HepG2 (cell line): ENCODE measurements at regions not wholly inside any gene's neighbourhood (a gene's known extent, or its start where the extent isn't known, plus 50 kb on each side); places are given as distances from the start of the nearest gene placed in this dataset.

Source experiments
- BATF2 ChIP-seq: sonication (generic); formaldehyde crosslinking; IDR thresholded peaks from 2 replicates; pipeline ENCODE4 v1.8.0; 2022; ENCODE audit warnings: mild to moderate bottlenecking, missing genetic modification reagents, moderate library complexity
- CBFB ChIP-seq: sonication (generic); formaldehyde crosslinking; IDR thresholded peaks from 2 replicates; pipeline ENCODE4 v1.4.0; 2020; ENCODE audit warnings: missing genetic modification reagents
- DMTF1 ChIP-seq: sonication (generic); formaldehyde crosslinking; IDR thresholded peaks from 2 replicates; pipeline ENCODE4 v1.4.0; 2020; ENCODE audit warnings: mild to moderate bottlenecking, missing genetic modification reagents
- FOXJ3 ChIP-seq: sonication (generic); formaldehyde crosslinking; IDR thresholded peaks from 2 replicates; pipeline ENCODE4 v1.4.0; 2020; ENCODE audit warnings: missing genetic modification reagents, mild to moderate bottlenecking, borderline replicate concordance
- GTF2F1 ChIP-seq: fragments of 150-350 bp; IDR thresholded peaks from 2 replicates; pipeline ENCODE4 v1.6.1; 2014; ENCODE audit warnings: low read length
- GTF3A ChIP-seq: sonication (generic); formaldehyde crosslinking; conservative IDR thresholded peaks from 2 replicates; pipeline ENCODE4 v1.4.0; 2020; ENCODE audit warnings: mild to moderate bottlenecking, missing genetic modification reagents
- HNRNPUL1 ChIP-seq: fragments of 200-400 bp; formaldehyde crosslinking; IDR thresholded peaks from 2 replicates; pipeline ENCODE4 v1.6.1; 2017; ENCODE audit warnings: low read depth, mild to moderate bottlenecking, low read length, moderate library complexity
- ISX ChIP-seq: sonication (generic); formaldehyde crosslinking; conservative IDR thresholded peaks from 2 replicates; pipeline ENCODE4 v1.5.0; 2020; ENCODE audit warnings: missing genetic modification reagents
- KAT7 ChIP-seq: IDR thresholded peaks from 2 replicates; pipeline ENCODE4 v1.6.1; 2018; ENCODE audit warnings: borderline replicate concordance, missing compliant biosample characterization
- KDM6A ChIP-seq: IDR thresholded peaks from 2 replicates; pipeline ENCODE4 v1.6.1; 2016; ENCODE audit warnings: low read depth
- MZF1 ChIP-seq: sonication (generic); formaldehyde crosslinking; IDR thresholded peaks from 2 replicates; pipeline ENCODE4 v1.8.1; 2023; ENCODE audit warnings: mild to moderate bottlenecking, missing genetic modification reagents, borderline replicate concordance
- NFE2L1 ChIP-seq: sonication (generic); formaldehyde crosslinking; IDR thresholded peaks from 2 replicates; pipeline ENCODE4 v1.4.0; 2020; ENCODE audit warnings: missing genetic modification reagents, mild to moderate bottlenecking, borderline replicate concordance
- NFIC ChIP-seq: IDR thresholded peaks from 2 replicates; pipeline ENCODE4 v1.6.1; 2012; ENCODE audit warnings: mild to moderate bottlenecking, low read length, inconsistent platforms
- NPAS2 ChIP-seq: sonication (generic); formaldehyde crosslinking; IDR thresholded peaks from 2 replicates; pipeline ENCODE4 v1.8.0; 2022; ENCODE audit warnings: mild to moderate bottlenecking, missing genetic modification reagents, borderline replicate concordance
- SIN3B ChIP-seq: fragments of 150-350 bp; IDR thresholded peaks from 2 replicates; pipeline ENCODE4 v1.6.1; 2014; ENCODE audit warnings: low read length
- SOX6 ChIP-seq, 2 experiments: fragments of 450-650 bp in 1 of 2; sonication (generic) in 1 of 2; formaldehyde crosslinking in 1 of 2; IDR thresholded peaks; 2 replicates each; pipeline versions ENCODE4 v1.4.0 to v1.6.1; 2017 to 2020; ENCODE audit warnings: antibody characterized with exemption in 1 of 2, mild to moderate bottlenecking in 1 of 2, missing genetic modification reagents in 1 of 2
- TFDP2 ChIP-seq: sonication (generic); formaldehyde crosslinking; IDR thresholded peaks from 2 replicates; pipeline ENCODE4 v1.4.0; 2020; ENCODE audit warnings: missing genetic modification reagents
- TRIM24 ChIP-seq: sonication (generic); formaldehyde crosslinking; IDR thresholded peaks from 2 replicates; pipeline ENCODE4 v1.8.0; 2022; ENCODE audit warnings: mild to moderate bottlenecking, missing genetic modification reagents
- YEATS4 ChIP-seq: sonication (generic); formaldehyde crosslinking; IDR thresholded peaks from 2 replicates; pipeline ENCODE4 v1.4.0; 2020; ENCODE audit warnings: missing genetic modification reagents, borderline replicate concordance
- ZBTB38 ChIP-seq: sonication (generic); formaldehyde crosslinking; IDR thresholded peaks from 2 replicates; pipeline ENCODE4 v1.5.1; 2020; ENCODE audit warnings: mild to moderate bottlenecking, missing genetic modification reagents
- ZBTB7A ChIP-seq: sonication (generic); formaldehyde crosslinking; IDR thresholded peaks from 2 replicates; pipeline ENCODE4 v1.8.0; 2022; ENCODE audit warnings: mild to moderate bottlenecking, missing genetic modification reagents
- ZNF30 ChIP-seq: sonication (generic); formaldehyde crosslinking; IDR thresholded peaks from 2 replicates; pipeline ENCODE4 v1.5.0; 2020; ENCODE audit warnings: mild to moderate bottlenecking, missing genetic modification reagents
- ZNF350 ChIP-seq: sonication (generic); formaldehyde crosslinking; IDR thresholded peaks from 2 replicates; pipeline ENCODE4 v1.4.0; 2020; ENCODE audit warnings: mild to moderate bottlenecking, low read depth, missing genetic modification reagents, borderline replicate concordance
- ZNF564 ChIP-seq: sonication (generic); formaldehyde crosslinking; IDR thresholded peaks from 2 replicates; pipeline ENCODE4 v1.8.1; 2023; ENCODE audit warnings: mild to moderate bottlenecking, missing genetic modification reagents
- ZNF713 ChIP-seq: sonication (generic); formaldehyde crosslinking; IDR thresholded peaks from 2 replicates; pipeline ENCODE4 v1.4.0; 2020; ENCODE audit warnings: mild to moderate bottlenecking, missing genetic modification reagents
- ZUFSP ChIP-seq: sonication (generic); formaldehyde crosslinking; IDR thresholded peaks from 2 replicates; pipeline ENCODE4 v1.9.0; 2021; ENCODE audit warnings: missing genetic modification reagents, mild to moderate bottlenecking, borderline replicate concordance

GRCh38 chr6:1226277-1227099 is 85.4 kb upstream of the FOXQ1 start (continued):
- TF ChIP-seq BATF2 (CRISPR knock-in tag) (no peak), YEATS4 (CRISPR knock-in tag) (no peak), TRIM24 (CRISPR knock-in tag) (no peak), SIN3B (no peak), ZNF30 (CRISPR knock-in tag) (no peak), ZNF564 (CRISPR knock-in tag) (no peak), TFDP2 (no peak), KDM6A (CRISPR knock-in tag) (no peak), ZBTB7A (CRISPR knock-in tag) (0 out of 2 replicates have a peak, but pooled peaks have one; percentile 51), NFE2L1 (CRISPR knock-in tag) (0 out of 2 replicates have a peak, but pooled peaks have one; percentile 8), FOXJ3 (no peak), HNRNPUL1 (no peak), DMTF1 (CRISPR knock-in tag) (no peak), ISX (CRISPR knock-in tag) (no peak), GTF3A (CRISPR knock-in tag) (no peak), SOX6 (IDR thresholded peaks at IDR 0.05) (no peak), SOX6 (CRISPR knock-in tag; IDR thresholded peaks at IDR 0.05) (no peak), ZNF713 (no peak), ZUFSP (CRISPR knock-in tag) (no peak), MZF1 (CRISPR knock-in tag) (no peak), NFIC (no peak), GTF2F1 (no peak), NPAS2 (CRISPR knock-in tag) (no peak), ZBTB38 (CRISPR knock-in tag) (peak; percentile 75; the same call in 1 of the 2 replicates), CBFB (CRISPR knock-in tag) (no peak), ZNF350 (CRISPR knock-in tag) (peak; percentile 36; the same call in 1 of the 2 replicates), KAT7 (CRISPR knock-in tag) (no peak)
